ENCODE measurements at regions not wholly inside any gene's neighbourhood (a gene's known extent, or its start where the extent isn't known, plus 50 kb on each side); places are given as distances from the start of the nearest gene placed in this dataset.

- TF ChIP-seq POLR2AphosphoS5 (IDR thresholded peaks at IDR 0.05; ENCODE audit: low read depth, low read length), result no peak
- no peak for TF ChIP-seq TAF1 (IDR thresholded peaks at IDR 0.05; ENCODE audit: borderline replicate concordance, low read depth, low read length)
- no peak for TF ChIP-seq POLR2A (IDR thresholded peaks at IDR 0.05; ENCODE audit: low read depth, low read length)
- FAIRE-seq (no peak), DNase-seq (ENCODE audit: insufficient read length) (no peak)
Observed at GRCh38 chr1:214880956-214881355, 201.6 kb upstream of the KCNK2 start.

GRCh38 chr1:214882616-214883015 lies 199.9 kb upstream of the KCNK2 start:
- no peak for TF ChIP-seq POLR2AphosphoS5 (IDR thresholded peaks at IDR 0.05; ENCODE audit: low read depth, low read length)
- TF ChIP-seq POLR2A (IDR thresholded peaks at IDR 0.05; ENCODE audit: low read depth, low read length), result no peak
- TF ChIP-seq TAF1 (IDR thresholded peaks at IDR 0.05; ENCODE audit: borderline replicate concordance, low read depth, low read length), result no peak
- no peak for DNase-seq (ENCODE audit: insufficient read length)
- no peak for FAIRE-seq

- no peak for DNase-seq (ENCODE audit: insufficient read length)
- no peak for FAIRE-seq
- TF ChIP-seq TAF1 (IDR thresholded peaks at IDR 0.05; ENCODE audit: borderline replicate concordance, low read depth, low read length) (no peak), POLR2A (IDR thresholded peaks at IDR 0.05; ENCODE audit: low read depth, low read length) (no peak), POLR2AphosphoS5 (IDR thresholded peaks at IDR 0.05; ENCODE audit: low read depth, low read length) (no peak)
Observed at GRCh38 chr1:214895011-214895600, 187.4 kb upstream of the KCNK2 start.

- FAIRE-seq (no peak), DNase-seq (ENCODE audit: insufficient read length) (no peak)
- TF ChIP-seq POLR2A (IDR thresholded peaks at IDR 0.05; ENCODE audit: low read depth, low read length), result no peak
- TF ChIP-seq TAF1 (IDR thresholded peaks at IDR 0.05; ENCODE audit: borderline replicate concordance, low read depth, low read length), result no peak
- TF ChIP-seq POLR2AphosphoS5 (IDR thresholded peaks at IDR 0.05; ENCODE audit: low read depth, low read length), result no peak
Observed at GRCh38 chr1:214896921-214897320, 185.6 kb upstream of the KCNK2 start.

GRCh38 chr1:214897581-214897980 lies 185.0 kb upstream of the KCNK2 start:
- TF ChIP-seq POLR2AphosphoS5 (IDR thresholded peaks at IDR 0.05; ENCODE audit: low read depth, low read length) (no peak), TAF1 (IDR thresholded peaks at IDR 0.05; ENCODE audit: borderline replicate concordance, low read depth, low read length) (no peak), POLR2A (IDR thresholded peaks at IDR 0.05; ENCODE audit: low read depth, low read length) (no peak)
- DNase-seq (ENCODE audit: insufficient read length), result no peak
- FAIRE-seq, result no peak

GRCh38 chr1:214898161-214898560 lies 184.4 kb upstream of the KCNK2 start:
- DNase-seq (ENCODE audit: insufficient read length) (no peak), FAIRE-seq (no peak)
- no peak for TF ChIP-seq POLR2A (IDR thresholded peaks at IDR 0.05; ENCODE audit: low read depth, low read length)
- TF ChIP-seq POLR2AphosphoS5 (IDR thresholded peaks at IDR 0.05; ENCODE audit: low read depth, low read length), result no peak
- TF ChIP-seq TAF1 (IDR thresholded peaks at IDR 0.05; ENCODE audit: borderline replicate concordance, low read depth, low read length), result no peak

- DNase-seq (ENCODE audit: insufficient read length) (no peak), FAIRE-seq (no peak)
- TF ChIP-seq POLR2A (IDR thresholded peaks at IDR 0.05; ENCODE audit: low read depth, low read length) (no peak), TAF1 (IDR thresholded peaks at IDR 0.05; ENCODE audit: borderline replicate concordance, low read depth, low read length) (no peak), POLR2AphosphoS5 (IDR thresholded peaks at IDR 0.05; ENCODE audit: low read depth, low read length) (no peak)
Observed at GRCh38 chr1:214898718-214899117, 183.8 kb upstream of the KCNK2 start.

- FAIRE-seq, result no peak
- no peak for DNase-seq (ENCODE audit: insufficient read length)
- TF ChIP-seq POLR2AphosphoS5 (IDR thresholded peaks at IDR 0.05; ENCODE audit: low read depth, low read length) (no peak), POLR2A (IDR thresholded peaks at IDR 0.05; ENCODE audit: low read depth, low read length) (no peak), TAF1 (IDR thresholded peaks at IDR 0.05; ENCODE audit: borderline replicate concordance, low read depth, low read length) (no peak)
Observed at GRCh38 chr1:214899908-214900460, 182.6 kb upstream of the KCNK2 start.

GRCh38 chr1:214900590-214900989 lies 181.9 kb upstream of the KCNK2 start:
- no peak for DNase-seq (ENCODE audit: insufficient read length)
- FAIRE-seq, result no peak

GRCh38 chr1:214901718-214902117 lies 180.8 kb upstream of the KCNK2 start:
- DNase-seq (ENCODE audit: insufficient read length) (no peak), FAIRE-seq (no peak)
- TF ChIP-seq POLR2AphosphoS5 (IDR thresholded peaks at IDR 0.05; ENCODE audit: low read depth, low read length) (no peak), POLR2A (IDR thresholded peaks at IDR 0.05; ENCODE audit: low read depth, low read length) (no peak), TAF1 (IDR thresholded peaks at IDR 0.05; ENCODE audit: borderline replicate concordance, low read depth, low read length) (no peak)

More at GRCh38 chr1:214900590-214900989, 181.9 kb upstream of the KCNK2 start:
- TF ChIP-seq TAF1 (IDR thresholded peaks at IDR 0.05; ENCODE audit: borderline replicate concordance, low read depth, low read length), result no peak
- no peak for TF ChIP-seq POLR2AphosphoS5 (IDR thresholded peaks at IDR 0.05; ENCODE audit: low read depth, low read length)
- no peak for TF ChIP-seq POLR2A (IDR thresholded peaks at IDR 0.05; ENCODE audit: low read depth, low read length)

GRCh38 chr1:214902636-214903320 lies 179.8 kb upstream of the KCNK2 start:
- no peak for DNase-seq (ENCODE audit: insufficient read length)

GRCh38 chr1:214912127-214912526 lies 170.4 kb upstream of the KCNK2 start:
- FAIRE-seq (no peak), DNase-seq (ENCODE audit: insufficient read length) (no peak)
- no peak for TF ChIP-seq POLR2A (IDR thresholded peaks at IDR 0.05; ENCODE audit: low read depth, low read length)
- TF ChIP-seq TAF1 (IDR thresholded peaks at IDR 0.05; ENCODE audit: borderline replicate concordance, low read depth, low read length), result no peak
- no peak for TF ChIP-seq POLR2AphosphoS5 (IDR thresholded peaks at IDR 0.05; ENCODE audit: low read depth, low read length)

More at GRCh38 chr1:214902636-214903320, 179.8 kb upstream of the KCNK2 start:
- TF ChIP-seq POLR2A (IDR thresholded peaks at IDR 0.05; ENCODE audit: low read depth, low read length), result no peak
- TF ChIP-seq POLR2AphosphoS5 (IDR thresholded peaks at IDR 0.05; ENCODE audit: low read depth, low read length), result no peak
- no peak for TF ChIP-seq TAF1 (IDR thresholded peaks at IDR 0.05; ENCODE audit: borderline replicate concordance, low read depth, low read length)
- no peak for FAIRE-seq
